ENCODE measurements at regions not wholly inside any gene's neighbourhood (a gene's known extent, or its start where the extent isn't known, plus 50 kb on each side); places are given as distances from the start of the nearest gene placed in this dataset.

DNA sequence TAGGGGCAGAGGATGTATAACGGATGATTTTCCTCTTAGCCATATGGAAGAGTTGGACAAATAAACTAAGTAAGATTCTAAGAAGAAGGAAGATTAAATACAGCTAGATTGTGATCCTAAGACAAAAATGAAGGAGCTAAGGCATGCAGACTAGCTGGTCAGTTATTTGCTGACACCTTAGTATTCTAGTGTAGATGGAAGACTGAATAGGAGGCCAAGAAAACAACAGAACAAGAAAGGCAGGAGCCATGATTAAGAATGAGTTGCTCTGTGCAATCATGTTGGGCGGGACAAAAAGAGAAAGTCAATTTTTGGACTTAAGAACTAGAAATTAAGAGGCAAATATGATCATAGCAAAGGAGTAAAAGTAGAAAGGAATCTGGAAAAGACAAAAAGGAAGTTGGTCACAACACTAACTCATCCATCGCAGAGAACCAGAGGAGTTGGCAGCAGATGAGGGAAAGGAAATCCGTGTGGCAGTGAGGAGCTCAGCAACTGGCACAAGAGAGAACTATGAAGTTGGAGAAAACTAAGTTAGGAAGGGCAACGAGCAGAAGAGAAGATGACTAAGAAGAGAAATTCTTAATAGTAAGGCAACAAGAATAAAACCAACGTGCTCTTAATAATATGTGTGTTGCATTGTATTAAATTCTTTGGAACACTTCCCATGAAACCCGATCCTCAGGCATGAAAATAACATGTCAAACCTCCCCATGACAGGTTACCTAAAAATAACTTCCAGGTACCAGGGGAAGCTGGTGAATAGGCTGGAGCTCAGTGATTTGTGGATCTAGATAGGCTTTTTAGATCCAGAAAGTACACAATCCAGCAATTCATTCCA lies 234.4 kb downstream of the LTN1 start:
- H3K9me3 ChIP-seq (ENCODE audit: control insufficient read depth, low read length): no peaks in the 10 kb centered on the region
- DNase-seq: no peak
- no peaks in the 10 kb centered on the region for H3K36me3 ChIP-seq (ENCODE audit: control insufficient read depth, insufficient read depth, low read length)
- H3K4me1 ChIP-seq (ENCODE audit: control insufficient read depth, insufficient read depth, low read length, poor library complexity, severe bottlenecking): no peaks in the 10 kb centered on the region
- no peaks in the 10 kb centered on the region for H3K27me3 ChIP-seq (replicated peaks; ENCODE audit: control insufficient read depth, insufficient read depth, low read length, poor library complexity, severe bottlenecking)
- H3K4me3 ChIP-seq (ENCODE audit: insufficient read depth, low read depth, low read length, poor library complexity, severe bottlenecking): no peak overlapping the region
- no peak overlapping the region for H3K27ac ChIP-seq (ENCODE audit: insufficient read depth, low read length, poor library complexity, severe bottlenecking)

DNA sequence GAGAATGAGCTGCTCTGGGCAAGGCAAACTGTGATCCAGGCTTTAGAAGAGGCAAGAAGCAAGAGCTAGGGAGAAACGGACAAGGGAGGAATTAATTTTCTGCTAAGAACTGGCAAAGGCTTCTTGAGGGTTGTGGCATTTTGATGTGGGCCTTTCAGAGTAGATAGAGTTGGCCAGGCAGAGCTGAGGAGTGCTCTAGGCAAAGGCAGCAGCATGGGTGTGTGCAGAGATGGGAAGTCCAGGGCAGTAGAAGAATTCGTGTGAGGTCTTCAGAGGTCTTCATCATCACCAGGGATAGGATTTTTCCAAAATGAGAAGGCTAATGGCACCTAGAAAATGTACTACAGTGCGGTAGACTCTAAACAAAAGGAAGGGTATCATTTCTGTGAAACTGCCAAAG lies 237.8 kb downstream of the LTN1 start:
- no peak overlapping the region for H3K4me3 ChIP-seq (ENCODE audit: insufficient read depth, low read depth, low read length, poor library complexity, severe bottlenecking)
- H3K9me3 ChIP-seq (ENCODE audit: control insufficient read depth, low read length): no peaks in the 10 kb centered on the region
- no peaks in the 10 kb centered on the region for H3K27me3 ChIP-seq (replicated peaks; ENCODE audit: control insufficient read depth, insufficient read depth, low read length, poor library complexity, severe bottlenecking)
- H3K4me1 ChIP-seq (ENCODE audit: control insufficient read depth, insufficient read depth, low read length, poor library complexity, severe bottlenecking): no peaks in the 10 kb centered on the region
- no peak overlapping the region for H3K27ac ChIP-seq (ENCODE audit: insufficient read depth, low read length, poor library complexity, severe bottlenecking)
- no peak for DNase-seq
- H3K36me3 ChIP-seq (ENCODE audit: control insufficient read depth, insufficient read depth, low read length): no peaks in the 10 kb centered on the region

DNA sequence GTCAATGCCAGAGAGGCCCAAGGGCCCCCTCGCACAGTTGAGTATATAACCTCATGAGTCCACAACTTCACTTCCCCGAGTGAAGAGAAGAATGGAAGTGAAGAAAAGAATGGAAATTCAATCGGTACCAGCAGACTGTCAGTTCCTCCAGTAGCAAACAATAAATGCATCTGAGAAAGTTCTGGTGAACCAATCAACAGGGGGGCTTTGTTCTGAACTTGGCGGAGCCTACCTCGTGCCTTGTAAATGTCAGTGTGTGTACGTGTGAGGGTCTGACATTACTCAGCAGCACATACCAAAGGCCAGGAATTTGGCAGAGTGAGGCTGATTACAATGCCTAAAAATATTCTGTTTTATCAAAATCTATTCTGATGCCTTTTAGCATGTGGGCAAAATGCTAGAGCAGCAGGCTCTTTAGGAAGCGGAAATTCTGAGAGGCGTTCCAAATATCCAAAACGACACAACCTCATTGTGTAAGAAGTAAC lies 238.5 kb downstream of the LTN1 start:
- no peak for DNase-seq
- Histone ChIP-seq H3K36me3 (ENCODE audit: control insufficient read depth, insufficient read depth, low read length) (no peaks in the 10 kb centered on the region), H3K4me1 (ENCODE audit: control insufficient read depth, insufficient read depth, low read length, poor library complexity, severe bottlenecking) (no peaks in the 10 kb centered on the region), H3K27me3 (replicated peaks; ENCODE audit: control insufficient read depth, insufficient read depth, low read length, poor library complexity, severe bottlenecking) (no peaks in the 10 kb centered on the region), H3K27ac (ENCODE audit: insufficient read depth, low read length, poor library complexity, severe bottlenecking) (no peak overlapping the region), H3K9me3 (ENCODE audit: control insufficient read depth, low read length) (no peaks in the 10 kb centered on the region), H3K4me3 (ENCODE audit: insufficient read depth, low read depth, low read length, poor library complexity, severe bottlenecking) (no peak overlapping the region)

DNA sequence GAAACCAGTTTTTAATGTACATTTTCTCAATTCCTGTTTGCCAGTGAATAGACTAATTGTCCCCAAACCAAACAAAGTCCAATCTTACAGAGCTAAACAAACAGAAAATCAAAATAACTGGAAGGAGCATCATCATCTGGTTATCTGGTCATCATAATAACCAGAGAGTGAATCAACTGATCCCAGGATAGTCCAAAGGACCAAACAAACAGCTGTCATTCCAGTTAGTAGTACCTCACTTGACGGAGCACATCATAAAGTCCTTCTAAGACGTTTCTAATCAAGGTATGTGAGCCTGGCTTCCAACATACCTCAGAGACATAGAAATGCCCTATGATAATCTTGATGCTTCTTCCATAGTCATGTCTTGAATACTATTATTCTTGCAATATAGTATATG lies 240.5 kb downstream of the LTN1 start:
- no peaks in the 10 kb centered on the region for H3K4me1 ChIP-seq (ENCODE audit: control insufficient read depth, insufficient read depth, low read length, poor library complexity, severe bottlenecking)
- no peak overlapping the region for H3K4me3 ChIP-seq (ENCODE audit: insufficient read depth, low read depth, low read length, poor library complexity, severe bottlenecking)
- DNase-seq: no peak

DNA sequence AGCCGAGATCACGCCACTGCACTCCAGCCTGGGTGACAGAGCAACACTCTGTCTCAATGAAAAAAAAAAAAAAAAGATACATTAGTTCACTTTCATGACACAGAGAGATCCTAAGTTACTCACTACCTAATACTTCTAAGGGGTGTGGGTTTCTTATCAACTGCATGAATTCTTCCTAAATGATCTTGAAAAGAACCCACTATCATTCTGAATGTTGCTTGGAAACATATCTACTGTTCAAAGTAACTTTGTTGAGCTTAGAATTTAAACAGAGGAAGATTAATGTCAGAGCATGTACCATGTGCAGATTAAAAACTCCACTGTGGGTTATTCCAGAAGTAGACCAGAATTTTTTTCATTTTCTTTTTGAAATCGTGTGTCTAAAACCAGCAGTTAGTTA lies 241.5 kb downstream of the LTN1 start:
- H3K27ac ChIP-seq (ENCODE audit: insufficient read depth, low read length, poor library complexity, severe bottlenecking): no peak overlapping the region

More for the DNA sequence above, 240.5 kb downstream of the LTN1 start:
- no peaks in the 10 kb centered on the region for H3K9me3 ChIP-seq (ENCODE audit: control insufficient read depth, low read length)
- no peaks in the 10 kb centered on the region for H3K27me3 ChIP-seq (replicated peaks; ENCODE audit: control insufficient read depth, insufficient read depth, low read length, poor library complexity, severe bottlenecking)
- no peak overlapping the region for H3K27ac ChIP-seq (ENCODE audit: insufficient read depth, low read length, poor library complexity, severe bottlenecking)
- H3K36me3 ChIP-seq (ENCODE audit: control insufficient read depth, insufficient read depth, low read length): no peaks in the 10 kb centered on the region

DNA sequence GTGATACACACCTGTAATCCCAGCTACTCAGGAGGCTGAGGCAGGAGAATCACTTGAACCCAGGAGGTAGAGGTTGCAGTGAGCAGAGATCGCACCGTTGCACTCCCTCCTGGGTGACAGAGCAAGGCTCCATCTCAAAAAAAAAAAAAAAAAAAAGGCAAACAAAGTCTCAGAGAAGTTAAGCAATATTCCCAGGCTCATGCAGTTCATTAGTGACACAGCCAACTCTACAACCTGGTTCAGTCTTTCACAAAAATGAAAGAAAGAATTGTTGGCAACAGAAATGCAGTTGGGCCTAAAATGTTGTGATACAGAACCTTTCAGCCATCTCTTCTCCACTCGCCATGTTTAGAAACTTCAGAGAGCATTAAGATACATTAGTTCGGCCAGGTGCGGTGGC lies 242.1 kb downstream of the LTN1 start:
- no peak for DNase-seq
- Histone ChIP-seq H3K27me3 (replicated peaks; ENCODE audit: control insufficient read depth, insufficient read depth, low read length, poor library complexity, severe bottlenecking) (no peaks in the 10 kb centered on the region), H3K4me1 (ENCODE audit: control insufficient read depth, insufficient read depth, low read length, poor library complexity, severe bottlenecking) (no peaks in the 10 kb centered on the region)

More for the DNA sequence above, 241.5 kb downstream of the LTN1 start:
- DNase-seq: no peak
- Histone ChIP-seq H3K4me3 (ENCODE audit: insufficient read depth, low read depth, low read length, poor library complexity, severe bottlenecking) (no peak overlapping the region), H3K9me3 (ENCODE audit: control insufficient read depth, low read length) (no peaks in the 10 kb centered on the region), H3K36me3 (ENCODE audit: control insufficient read depth, insufficient read depth, low read length) (no peaks in the 10 kb centered on the region), H3K4me1 (ENCODE audit: control insufficient read depth, insufficient read depth, low read length, poor library complexity, severe bottlenecking) (no peaks in the 10 kb centered on the region), H3K27me3 (replicated peaks; ENCODE audit: control insufficient read depth, insufficient read depth, low read length, poor library complexity, severe bottlenecking) (no peaks in the 10 kb centered on the region)

DNA sequence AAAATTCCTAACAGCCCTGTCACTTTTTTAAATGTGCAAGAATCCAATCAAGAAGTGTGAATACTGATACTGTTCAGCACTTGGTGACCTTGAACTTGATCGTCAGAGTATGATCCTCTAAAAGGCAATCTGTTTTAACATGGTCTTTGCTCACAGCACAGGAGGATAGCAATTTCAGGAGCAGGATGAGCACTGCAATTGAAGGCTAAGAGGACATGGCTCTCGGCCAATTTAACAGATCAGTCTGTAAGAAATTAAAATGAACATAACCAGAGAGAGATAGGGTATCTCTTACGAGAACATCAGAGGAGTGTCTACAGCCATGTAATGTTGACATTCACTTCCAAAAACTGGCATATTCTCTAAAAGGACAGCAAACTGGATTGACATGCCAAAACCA lies 243.1 kb downstream of the LTN1 start:
- no peaks in the 10 kb centered on the region for H3K4me1 ChIP-seq (ENCODE audit: control insufficient read depth, insufficient read depth, low read length, poor library complexity, severe bottlenecking)
- H3K27me3 ChIP-seq (replicated peaks; ENCODE audit: control insufficient read depth, insufficient read depth, low read length, poor library complexity, severe bottlenecking): no peaks in the 10 kb centered on the region
- no peak overlapping the region for H3K4me3 ChIP-seq (ENCODE audit: insufficient read depth, low read depth, low read length, poor library complexity, severe bottlenecking)
- no peaks in the 10 kb centered on the region for H3K36me3 ChIP-seq (ENCODE audit: control insufficient read depth, insufficient read depth, low read length)
- DNase-seq: no peak
- no peak overlapping the region for H3K27ac ChIP-seq (ENCODE audit: insufficient read depth, low read length, poor library complexity, severe bottlenecking)
- H3K9me3 ChIP-seq (ENCODE audit: control insufficient read depth, low read length): no peaks in the 10 kb centered on the region

More for the DNA sequence above, 242.1 kb downstream of the LTN1 start:
- no peak overlapping the region for H3K27ac ChIP-seq (ENCODE audit: insufficient read depth, low read length, poor library complexity, severe bottlenecking)
- H3K4me3 ChIP-seq (ENCODE audit: insufficient read depth, low read depth, low read length, poor library complexity, severe bottlenecking): no peak overlapping the region
- no peaks in the 10 kb centered on the region for H3K36me3 ChIP-seq (ENCODE audit: control insufficient read depth, insufficient read depth, low read length)
- H3K9me3 ChIP-seq (ENCODE audit: control insufficient read depth, low read length): no peaks in the 10 kb centered on the region

DNA sequence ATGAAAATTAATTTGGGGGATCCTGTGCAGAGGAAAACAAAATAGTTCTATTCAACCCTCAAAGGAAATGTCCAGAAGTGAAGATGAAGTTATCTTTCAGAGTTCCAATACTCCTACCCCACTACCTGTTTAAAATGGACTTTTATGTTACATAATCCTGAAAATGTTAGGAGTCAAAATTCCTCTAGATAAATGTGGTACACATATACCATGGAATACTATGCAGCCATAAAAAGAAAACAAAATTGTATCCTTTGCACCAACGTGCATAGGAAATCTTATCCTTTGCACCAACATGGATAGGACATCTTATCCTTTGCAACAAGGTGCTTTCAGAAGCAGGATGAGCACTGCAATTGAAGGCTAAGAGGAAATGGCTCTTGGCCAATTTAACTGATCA lies 245.2 kb downstream of the LTN1 start:
- no peak for DNase-seq
- Histone ChIP-seq H3K36me3 (ENCODE audit: control insufficient read depth, insufficient read depth, low read length) (no peaks in the 10 kb centered on the region), H3K9me3 (ENCODE audit: control insufficient read depth, low read length) (no peaks in the 10 kb centered on the region), H3K4me1 (ENCODE audit: control insufficient read depth, insufficient read depth, low read length, poor library complexity, severe bottlenecking) (no peaks in the 10 kb centered on the region), H3K27ac (ENCODE audit: insufficient read depth, low read length, poor library complexity, severe bottlenecking) (no peak overlapping the region), H3K27me3 (replicated peaks; ENCODE audit: control insufficient read depth, insufficient read depth, low read length, poor library complexity, severe bottlenecking) (no peaks in the 10 kb centered on the region), H3K4me3 (ENCODE audit: insufficient read depth, low read depth, low read length, poor library complexity, severe bottlenecking) (no peak overlapping the region)

DNA sequence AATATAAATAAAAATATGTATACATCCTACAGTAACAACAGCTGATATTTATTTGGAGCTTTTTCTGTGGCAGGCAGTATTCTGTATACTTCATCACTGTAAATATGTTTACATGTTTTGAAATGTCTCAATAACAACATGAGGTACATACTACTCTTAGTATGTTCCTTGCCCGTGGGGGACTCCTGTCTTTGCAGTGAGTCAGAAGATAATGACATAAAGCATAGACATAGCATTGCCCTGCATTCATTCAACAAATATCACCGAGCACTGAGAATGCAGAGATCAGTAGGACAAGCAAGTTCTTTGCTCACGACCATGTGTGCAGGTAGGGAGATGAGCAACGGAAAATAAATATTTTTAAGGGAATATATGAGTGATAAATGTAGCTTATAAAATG lies 246.5 kb downstream of the LTN1 start:
- Histone ChIP-seq H3K27ac (ENCODE audit: insufficient read depth, low read length, poor library complexity, severe bottlenecking) (no peak overlapping the region), H3K4me3 (ENCODE audit: insufficient read depth, low read depth, low read length, poor library complexity, severe bottlenecking) (no peak overlapping the region), H3K27me3 (replicated peaks; ENCODE audit: control insufficient read depth, insufficient read depth, low read length, poor library complexity, severe bottlenecking) (no peaks in the 10 kb centered on the region), H3K4me1 (ENCODE audit: control insufficient read depth, insufficient read depth, low read length, poor library complexity, severe bottlenecking) (no peaks in the 10 kb centered on the region), H3K36me3 (ENCODE audit: control insufficient read depth, insufficient read depth, low read length) (no peaks in the 10 kb centered on the region), H3K9me3 (ENCODE audit: control insufficient read depth, low read length) (no peaks in the 10 kb centered on the region)
- DNase-seq: no peak

DNA sequence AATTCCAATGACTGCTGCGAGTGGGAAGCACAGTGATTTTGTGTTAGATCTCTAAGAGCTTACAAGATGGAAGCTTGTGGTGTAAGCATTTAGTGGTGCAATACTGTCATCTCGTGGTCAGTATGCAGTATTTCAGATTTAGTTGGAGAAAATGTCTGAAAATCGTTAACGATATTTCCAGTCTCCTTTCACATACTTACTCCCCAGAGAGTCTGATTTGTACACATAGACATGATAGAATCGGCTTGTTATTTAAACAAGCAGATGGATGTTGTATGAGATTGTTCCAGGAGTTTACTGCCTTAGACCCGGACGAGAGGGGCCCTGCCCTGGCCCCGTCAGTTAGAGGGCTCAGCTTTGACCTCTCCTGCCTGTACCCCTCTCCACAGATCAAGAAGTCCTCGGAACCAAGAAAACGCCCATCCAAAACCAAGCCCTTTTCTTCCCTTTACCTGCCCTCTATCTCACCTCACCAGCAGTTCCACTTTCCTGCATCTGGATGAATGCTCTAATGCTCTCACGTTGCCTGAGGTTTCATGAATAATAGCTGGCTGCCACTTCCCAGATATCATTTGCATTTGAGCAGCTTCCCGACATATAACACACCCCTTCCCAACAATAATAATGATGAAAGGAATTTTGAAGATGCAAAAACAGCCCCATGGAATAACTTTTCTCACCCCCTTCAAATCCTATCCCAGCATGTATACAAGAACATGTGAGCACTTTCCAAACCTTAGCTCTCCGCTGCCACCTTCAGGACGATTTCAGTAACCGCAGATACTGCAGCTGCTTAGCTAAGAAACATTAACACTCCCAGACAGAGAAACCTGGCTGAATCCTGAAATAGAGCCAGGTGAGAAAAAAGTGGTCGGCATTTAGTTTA lies 247.3 kb downstream of the LTN1 start:
- no peaks in the 10 kb centered on the region for H3K4me1 ChIP-seq (ENCODE audit: control insufficient read depth, insufficient read depth, low read length, poor library complexity, severe bottlenecking)
- peak overlapping the region; percentile 44 for H3K4me3 ChIP-seq (ENCODE audit: insufficient read depth, low read depth, low read length, poor library complexity, severe bottlenecking)
- no peaks in the 10 kb centered on the region for H3K27me3 ChIP-seq (replicated peaks; ENCODE audit: control insufficient read depth, insufficient read depth, low read length, poor library complexity, severe bottlenecking)
- H3K9me3 ChIP-seq (ENCODE audit: control insufficient read depth, low read length): no peaks in the 10 kb centered on the region
- no peak overlapping the region for H3K27ac ChIP-seq (ENCODE audit: insufficient read depth, low read length, poor library complexity, severe bottlenecking)
- H3K36me3 ChIP-seq (ENCODE audit: control insufficient read depth, insufficient read depth, low read length): no peaks in the 10 kb centered on the region
- DNase-seq: peak; percentile 26 to 47 (median 36)

Data from effector memory CD4-positive, alpha-beta T cell (primary cell).